NCI-H524 (cell line): ENCODE measurements at regions not wholly inside any gene's neighbourhood (a gene's known extent, or its start where the extent isn't known, plus 50 kb on each side); places are given as distances from the start of the nearest gene placed in this dataset.
"Not testable (repeated sequence)": the region's sequence is repeated elsewhere in the genome, so short reads cannot be mapped to it uniquely, and the experiment has no call there.

ENCODE experiments used
- DNase-seq, 2 experiments: peaks; one replicate each; lab custom pipeline; 2025; lab: John Stamatoyannopoulos, UW

- DNase-seq = no peak
Observed at GRCh38 chr2:88396209-88396608, 56.3 kb downstream of the FOXI3 start.

DNA sequence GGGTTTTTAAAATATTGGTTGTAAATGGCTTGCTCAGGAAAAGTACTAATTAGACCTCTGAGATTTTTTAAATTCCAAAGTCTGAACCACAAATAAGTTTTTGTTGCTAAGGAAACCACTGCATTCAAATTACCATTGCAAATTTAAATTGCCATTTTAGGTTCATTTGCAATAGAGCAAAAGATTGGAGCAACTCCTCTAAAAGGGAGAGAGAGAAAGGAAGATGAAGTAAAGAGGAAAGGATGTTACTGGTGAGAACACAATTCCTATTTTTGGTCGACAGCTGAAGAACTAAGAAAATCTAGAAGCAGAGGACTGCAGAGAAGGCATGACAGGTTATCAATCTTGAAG, 74.9 kb downstream of the FOXI3 start:
- no peak for DNase-seq

GRCh38 chr2:88372042-88372441, 80.5 kb downstream of the FOXI3 start:
- no peak for DNase-seq

GRCh38 chr2:88365408-88365807, 87.1 kb downstream of the FOXI3 start:
- DNase-seq = not testable (repeated sequence)

- no peak for DNase-seq
Observed at GRCh38 chr2:88355486-88355885, 97.0 kb downstream of the FOXI3 start.

DNA sequence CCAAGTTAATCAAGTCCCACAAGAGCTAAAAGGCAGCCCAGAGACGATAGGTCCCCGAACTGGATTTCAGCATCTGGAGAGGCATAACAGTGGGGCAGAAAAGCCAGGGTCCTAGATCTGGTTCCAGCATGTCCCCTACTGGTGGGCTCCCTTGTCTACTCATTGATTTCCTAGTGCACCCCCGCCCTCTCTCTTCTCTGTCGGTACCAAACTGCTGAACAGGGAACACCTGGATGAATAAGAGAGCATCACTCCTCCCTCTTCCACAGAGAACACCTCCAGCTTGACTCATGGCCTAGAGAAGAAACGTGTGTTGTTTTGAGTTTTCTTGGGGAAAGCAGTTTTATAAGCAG, 101.3 kb downstream of the FOXI3 start:
- DNase-seq = no peak

DNA sequence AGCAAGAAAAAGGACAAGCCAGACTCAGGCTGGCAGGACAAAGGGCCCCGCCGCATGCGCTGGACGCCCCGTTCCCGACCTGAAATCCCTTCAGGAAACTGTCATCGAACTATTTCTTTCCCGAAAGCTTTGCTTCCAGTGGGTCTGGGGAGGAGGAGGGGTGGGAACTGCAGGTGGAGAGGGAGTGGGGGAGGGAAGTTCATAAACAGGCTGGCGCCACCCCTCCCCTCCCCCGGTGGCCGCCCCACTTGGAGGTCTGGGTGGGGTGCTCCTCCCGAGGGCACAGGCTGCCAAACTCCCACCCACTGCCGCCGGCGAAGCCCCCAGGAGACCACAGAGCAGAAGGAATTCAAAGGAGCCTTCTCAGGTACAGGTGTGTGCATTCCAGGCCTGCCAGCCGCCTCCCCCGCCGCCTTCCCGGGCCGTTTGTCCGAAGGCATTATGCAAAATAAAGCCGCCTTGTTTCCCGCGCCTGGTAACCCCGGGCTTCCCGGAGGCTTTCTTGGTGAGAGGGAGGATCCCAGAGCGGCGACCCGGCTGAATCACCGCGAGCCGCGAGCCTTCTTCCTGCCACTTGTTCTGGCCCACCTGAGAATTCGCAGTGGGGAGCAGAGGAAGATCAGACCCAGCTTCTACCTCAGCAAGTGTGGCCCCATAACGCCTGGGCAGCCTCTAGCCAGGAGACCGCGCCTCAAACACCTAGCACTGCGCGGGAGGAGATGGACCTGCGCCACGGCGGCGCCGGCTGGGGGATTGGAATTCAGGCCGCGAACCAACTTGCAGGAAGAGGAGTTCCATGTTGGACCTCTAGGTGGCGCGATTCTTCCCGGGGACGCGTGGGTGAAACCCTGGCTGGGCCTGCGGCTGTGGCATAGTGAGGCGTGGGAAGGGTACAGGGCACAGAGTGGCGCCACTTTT, 101.9 kb downstream of the FOXI3 start:
- peak in 1 of 2 experiments; percentile 5 for DNase-seq

DNA sequence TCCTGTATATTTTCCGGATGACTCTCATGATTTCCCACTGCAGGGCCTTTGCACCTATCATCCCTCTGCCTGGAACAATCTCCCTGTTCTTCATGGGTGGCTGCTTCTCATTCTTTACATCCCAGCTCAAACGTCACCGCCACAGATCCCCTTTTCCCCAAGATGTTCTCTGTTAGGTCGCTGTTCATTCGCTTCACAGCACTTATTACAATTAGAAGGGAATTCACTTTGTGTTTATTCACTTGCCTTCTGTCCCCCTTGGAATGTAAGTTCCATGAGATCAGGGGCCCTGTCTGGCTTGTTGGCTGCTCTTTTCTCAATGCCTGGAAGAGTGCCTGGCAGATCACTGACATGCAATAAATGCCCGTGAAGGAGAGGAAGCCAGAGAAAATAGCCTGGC, 106.7 kb downstream of the FOXI3 start:
- no peak for DNase-seq

- no peak for DNase-seq
Observed at GRCh38 chr2:88342749-88343148, 109.7 kb downstream of the FOXI3 start.

GRCh38 chr2:88334418-88334817, 118.1 kb downstream of the FOXI3 start:
- DNase-seq = no peak

- no peak for DNase-seq
Observed at GRCh38 chr2:88331239-88331638, 121.3 kb downstream of the FOXI3 start.

DNA sequence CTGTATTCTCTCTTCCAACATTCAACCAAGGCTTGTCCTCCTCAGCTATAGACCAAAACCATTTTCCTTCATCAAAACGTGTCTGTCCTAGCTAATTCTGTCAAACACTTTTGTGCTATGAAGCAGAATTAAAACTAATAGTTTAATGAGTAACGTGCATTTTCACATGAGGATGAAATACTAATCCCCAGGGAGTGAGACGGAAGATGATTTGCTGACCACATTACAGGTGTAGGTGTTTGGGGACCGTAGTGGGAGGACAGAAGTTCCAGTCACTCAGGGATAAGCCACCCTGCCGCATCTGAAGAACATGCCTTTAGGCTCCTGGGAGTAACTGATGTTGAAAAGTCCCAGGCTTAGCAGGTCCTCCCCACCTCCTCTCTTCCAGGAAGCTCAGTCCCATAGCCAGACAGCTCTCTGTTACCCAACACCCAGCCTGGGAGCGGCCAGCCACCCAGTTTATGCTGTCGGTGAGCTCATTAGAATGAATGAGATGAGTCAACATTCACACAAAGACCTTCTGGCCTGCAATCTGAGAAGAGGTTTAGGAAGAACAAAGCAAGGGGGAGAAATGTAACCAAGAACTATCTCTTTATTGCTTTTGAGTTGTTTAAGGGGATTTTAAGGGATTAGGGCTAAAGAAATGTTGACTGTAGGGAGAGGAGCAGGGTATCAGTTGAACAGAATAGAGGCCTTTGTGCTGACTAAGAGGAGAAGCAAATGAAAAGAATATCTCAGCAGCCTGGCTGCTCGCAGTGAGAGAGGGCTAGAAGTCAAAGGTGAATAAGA, 122.5 kb downstream of the FOXI3 start:
- DNase-seq = peak; percentile 7 to 69

GRCh38 chr2:88321449-88322248, 130.8 kb downstream of the FOXI3 start:
- no peak for DNase-seq

GRCh38 chr2:88320076-88320773, 132.3 kb downstream of the FOXI3 start:
- no peak for DNase-seq

DNA sequence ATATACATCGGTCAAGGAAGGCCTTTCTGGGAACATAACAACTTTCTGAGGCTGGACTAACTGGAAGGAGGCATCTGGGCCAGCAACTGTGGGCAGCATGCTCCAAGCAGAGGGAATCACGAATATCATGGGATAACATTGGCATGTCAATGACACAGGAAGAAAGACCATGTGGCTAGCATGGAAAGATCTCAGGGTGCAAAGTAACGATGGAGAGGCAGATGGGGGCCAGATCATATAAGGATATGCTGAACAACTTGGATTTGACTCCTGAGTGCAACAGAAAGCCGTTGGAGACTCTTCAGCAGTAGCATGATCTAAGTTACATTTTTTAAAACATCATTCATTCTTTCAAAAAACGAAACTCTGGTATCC, 133.6 kb downstream of the FOXI3 start:
- no peak for DNase-seq

DNA sequence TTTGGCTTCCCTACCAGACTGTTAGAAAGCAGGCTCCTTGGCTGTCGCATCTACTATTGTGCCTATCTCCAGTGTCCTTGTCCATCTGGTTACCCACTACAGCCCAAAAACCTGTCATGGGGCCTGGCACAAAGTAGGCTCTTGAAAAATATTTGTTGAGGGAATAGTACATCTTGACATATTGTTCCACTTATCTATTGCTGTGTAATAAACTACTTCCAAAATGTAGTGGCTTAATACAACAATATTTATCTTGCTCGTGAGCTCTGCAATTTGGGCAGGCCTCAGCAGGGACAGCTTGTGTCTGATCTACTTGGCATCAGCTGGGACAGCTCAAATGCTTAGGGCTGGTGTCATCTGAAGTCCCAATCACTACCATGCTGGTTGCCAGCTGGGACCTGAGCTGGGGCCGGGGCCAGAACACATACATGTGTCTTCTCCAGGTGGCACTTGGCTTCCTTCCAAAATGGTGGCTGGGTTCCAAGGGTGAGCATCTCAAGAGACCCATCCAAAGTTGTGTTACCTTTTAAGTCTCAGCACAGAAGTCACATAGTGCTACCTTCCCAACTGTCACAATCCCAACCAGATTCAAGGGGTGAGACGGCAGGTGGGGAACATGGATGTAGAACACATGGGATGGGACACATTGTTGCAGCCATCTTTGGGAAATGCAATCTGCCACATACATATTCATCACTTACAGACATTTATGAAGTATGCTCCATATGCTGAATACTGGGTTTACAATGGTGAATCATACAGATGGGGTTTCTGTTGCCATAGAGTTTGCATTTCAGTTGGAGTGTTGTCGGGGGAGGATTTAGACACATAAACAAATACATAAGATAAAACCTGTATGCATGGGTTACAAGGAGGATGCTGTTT, 134.2 kb downstream of the FOXI3 start:
- DNase-seq = peak in 1 of 2 experiments; percentile 41

GRCh38 chr2:88310787-88311186, 140.6 kb downstream of the THNSL2 start:
- no peak for DNase-seq

DNA sequence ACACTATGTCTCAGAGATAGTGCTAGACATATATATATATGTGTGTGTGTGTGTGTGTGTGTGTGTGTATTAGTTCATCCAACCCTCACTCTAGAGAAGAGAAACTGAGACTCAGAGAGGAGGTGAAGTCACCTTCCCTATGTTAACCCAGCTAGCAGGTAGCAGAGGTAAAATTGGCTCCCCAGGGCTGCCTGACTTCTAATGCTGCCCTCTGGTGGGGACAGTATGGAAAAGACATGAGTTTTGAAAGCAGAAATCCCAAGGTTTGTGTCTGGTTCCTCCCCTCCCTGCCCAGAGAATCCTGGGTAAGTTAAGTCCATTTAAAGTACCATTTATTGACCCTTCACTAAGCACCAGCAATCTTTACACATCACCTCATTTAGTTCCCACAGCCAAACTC, 137.7 kb downstream of the THNSL2 start:
- DNase-seq = peak; percentile 6 to 16

DNA sequence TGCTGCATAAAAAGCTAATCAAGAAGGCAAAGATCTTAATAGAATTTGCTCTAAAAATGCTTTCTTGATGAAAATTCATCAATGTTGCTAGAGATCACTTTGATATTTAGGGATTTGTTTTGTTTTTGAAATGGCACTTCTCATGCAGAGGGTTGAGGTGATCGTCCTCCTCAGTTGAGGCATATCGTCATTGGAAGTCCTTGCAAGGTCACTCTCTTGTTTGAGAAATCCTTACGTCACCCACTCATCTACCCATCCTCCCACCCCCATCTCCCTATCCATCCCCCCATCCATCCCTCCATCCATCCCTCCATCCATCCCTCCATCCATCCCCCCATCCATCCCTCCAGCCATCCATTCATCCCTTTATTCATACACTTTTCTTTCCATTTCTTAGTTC, 133.7 kb downstream of the THNSL2 start:
- DNase-seq = no peak

- DNase-seq = no peak
Observed at GRCh38 chr2:88296247-88296646, 126.1 kb downstream of the THNSL2 start.
